ENCODE measurements at regions not wholly inside any gene's neighbourhood (a gene's known extent, or its start where the extent isn't known, plus 50 kb on each side); places are given as distances from the start of the nearest gene placed in this dataset.
A peak's percentile ranks its signal among the peaks of the same experiment; 100 is the strongest.

DNA sequence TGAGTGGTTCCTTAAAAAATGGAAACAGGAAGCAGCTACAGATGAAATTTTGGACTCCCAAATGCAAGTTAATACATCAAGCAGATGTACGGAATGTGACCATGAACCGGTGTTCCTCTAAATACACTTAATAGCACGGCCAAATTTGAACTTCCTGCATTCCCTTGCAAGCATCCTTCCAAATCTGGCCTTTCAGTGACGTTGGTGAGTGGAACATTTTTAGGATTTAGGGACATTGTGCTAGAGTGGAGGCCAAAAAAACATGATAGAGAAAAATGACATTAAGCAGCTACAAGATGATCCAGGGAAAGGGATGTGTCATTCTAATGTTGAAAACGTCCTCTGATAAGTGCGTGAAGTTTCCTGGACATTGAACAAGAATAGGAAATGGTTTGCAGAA lies 62.1 kb downstream of the CTAGE1 start:
- no peak for DNase-seq (ENCODE audit: low spot score)
- CTCF ChIA-PET, result interaction anchor here (0.6 kb wide), 1 partner anchor 76 kb away, joined by 3 read pairs; no protein-coding TSS in a partner anchor
- POLR2A ChIA-PET (ENCODE audit: low non-redundant PET), result no interaction called here
- TF ChIP-seq, protein P1, sequence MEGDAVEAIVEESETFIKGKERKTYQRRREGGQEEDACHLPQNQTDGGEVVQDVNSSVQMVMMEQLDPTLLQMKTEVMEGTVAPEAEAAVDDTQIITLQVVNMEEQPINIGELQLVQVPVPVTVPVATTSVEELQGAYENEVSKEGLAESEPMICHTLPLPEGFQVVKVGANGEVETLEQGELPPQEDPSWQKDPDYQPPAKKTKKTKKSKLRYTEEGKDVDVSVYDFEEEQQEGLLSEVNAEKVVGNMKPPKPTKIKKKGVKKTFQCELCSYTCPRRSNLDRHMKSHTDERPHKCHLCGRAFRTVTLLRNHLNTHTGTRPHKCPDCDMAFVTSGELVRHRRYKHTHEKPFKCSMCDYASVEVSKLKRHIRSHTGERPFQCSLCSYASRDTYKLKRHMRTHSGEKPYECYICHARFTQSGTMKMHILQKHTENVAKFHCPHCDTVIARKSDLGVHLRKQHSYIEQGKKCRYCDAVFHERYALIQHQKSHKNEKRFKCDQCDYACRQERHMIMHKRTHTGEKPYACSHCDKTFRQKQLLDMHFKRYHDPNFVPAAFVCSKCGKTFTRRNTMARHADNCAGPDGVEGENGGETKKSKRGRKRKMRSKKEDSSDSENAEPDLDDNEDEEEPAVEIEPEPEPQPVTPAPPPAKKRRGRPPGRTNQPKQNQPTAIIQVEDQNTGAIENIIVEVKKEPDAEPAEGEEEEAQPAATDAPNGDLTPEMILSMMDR (conservative IDR thresholded peaks at IDR 0.05; ENCODE audit: low read depth), result no peak
- no peak overlapping the region for H3K27ac ChIP-seq

DNA sequence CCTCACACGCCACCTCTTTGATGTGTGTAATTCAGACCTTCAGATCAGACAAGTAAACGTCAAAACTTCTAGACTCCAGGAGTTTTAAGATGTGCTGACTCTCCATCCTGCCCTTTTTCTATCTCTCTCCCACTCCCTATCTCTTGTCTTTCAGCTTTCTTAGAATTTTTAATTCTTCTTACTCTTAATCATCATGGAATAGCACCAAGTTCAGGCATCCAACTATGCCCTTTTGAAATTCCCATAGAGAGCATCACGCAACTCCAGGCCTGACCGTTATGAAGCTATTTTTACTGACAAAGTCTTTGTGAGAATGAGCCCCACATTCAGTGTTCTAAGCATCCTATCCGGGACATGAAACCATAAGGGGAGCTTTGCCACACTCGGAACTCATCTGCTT lies 62.6 kb downstream of the CTAGE1 start:
- POLR2A ChIA-PET (ENCODE audit: low non-redundant PET), result no interaction called here
- TF ChIP-seq, protein P1 (conservative IDR thresholded peaks at IDR 0.05; ENCODE audit: low read depth), result no peak
- CTCF ChIA-PET, result interaction anchor here (0.6 kb wide), 1 partner anchor 76 kb away, joined by 3 read pairs; no protein-coding TSS in a partner anchor
- no peak overlapping the region for H3K27ac ChIP-seq
- DNase-seq (ENCODE audit: low spot score), result no peak

DNA sequence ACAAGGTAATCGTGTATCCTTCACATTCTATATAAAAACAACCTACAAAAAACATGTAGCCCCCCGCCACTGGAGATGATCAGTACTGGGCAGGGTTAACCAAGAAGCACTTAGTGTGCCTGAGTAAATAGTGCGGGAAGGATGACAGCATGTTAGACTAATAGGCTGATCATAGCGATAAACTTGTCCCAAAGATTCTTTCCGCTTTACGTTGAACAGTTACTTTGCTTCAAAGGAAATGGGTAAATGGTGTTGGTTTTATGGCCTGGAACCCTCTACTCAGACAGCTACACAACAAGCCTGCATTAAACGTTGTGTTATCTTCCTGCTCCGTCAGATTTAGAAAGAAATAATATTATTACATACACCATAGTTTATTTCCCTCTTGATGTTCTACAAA lies 67.7 kb downstream of the CTAGE1 start:
- TF ChIP-seq, protein P1 (conservative IDR thresholded peaks at IDR 0.05; ENCODE audit: low read depth), result no peak
- no peak for DNase-seq (ENCODE audit: low spot score)
- POLR2A ChIA-PET (ENCODE audit: low non-redundant PET), result no interaction called here
- CTCF ChIA-PET, result no interaction called here
- no peak overlapping the region for H3K27ac ChIP-seq

DNA sequence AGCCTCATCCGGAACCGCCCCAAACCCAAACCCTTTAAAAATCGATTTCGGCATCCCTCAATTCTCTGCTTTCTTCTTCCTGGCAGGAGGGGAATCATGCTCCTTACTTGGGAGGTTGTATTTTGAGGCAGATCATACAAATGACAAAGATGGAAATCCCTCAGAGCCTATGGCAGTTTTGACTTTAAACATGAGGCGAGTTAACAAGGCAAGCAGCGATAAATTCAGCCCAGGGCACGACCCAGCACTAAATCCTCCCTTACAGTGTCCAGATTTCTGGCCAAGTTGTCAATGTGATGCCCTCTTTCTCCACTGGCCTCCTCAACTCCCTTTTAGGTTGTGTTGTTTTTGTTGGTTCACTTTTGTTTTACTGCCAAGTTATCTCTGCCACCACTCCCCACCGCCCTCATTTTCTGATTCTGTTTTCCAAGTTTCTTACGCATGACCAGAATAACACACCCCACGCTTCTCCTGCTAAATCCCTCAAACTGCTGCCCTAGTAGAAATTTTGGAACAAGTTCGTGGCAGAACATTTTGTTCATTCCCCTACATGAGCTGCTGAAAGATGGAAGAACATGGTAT lies 68.3 kb downstream of the CTAGE1 start:
- CTCF ChIA-PET, result no interaction called here
- POLR2A ChIA-PET (ENCODE audit: low non-redundant PET), result no interaction called here
- peak overlapping the region; percentile 81 for H3K27ac ChIP-seq
- no peak for DNase-seq (ENCODE audit: low spot score)
- TF ChIP-seq, protein P1 (conservative IDR thresholded peaks at IDR 0.05; ENCODE audit: low read depth), result no peak

DNA sequence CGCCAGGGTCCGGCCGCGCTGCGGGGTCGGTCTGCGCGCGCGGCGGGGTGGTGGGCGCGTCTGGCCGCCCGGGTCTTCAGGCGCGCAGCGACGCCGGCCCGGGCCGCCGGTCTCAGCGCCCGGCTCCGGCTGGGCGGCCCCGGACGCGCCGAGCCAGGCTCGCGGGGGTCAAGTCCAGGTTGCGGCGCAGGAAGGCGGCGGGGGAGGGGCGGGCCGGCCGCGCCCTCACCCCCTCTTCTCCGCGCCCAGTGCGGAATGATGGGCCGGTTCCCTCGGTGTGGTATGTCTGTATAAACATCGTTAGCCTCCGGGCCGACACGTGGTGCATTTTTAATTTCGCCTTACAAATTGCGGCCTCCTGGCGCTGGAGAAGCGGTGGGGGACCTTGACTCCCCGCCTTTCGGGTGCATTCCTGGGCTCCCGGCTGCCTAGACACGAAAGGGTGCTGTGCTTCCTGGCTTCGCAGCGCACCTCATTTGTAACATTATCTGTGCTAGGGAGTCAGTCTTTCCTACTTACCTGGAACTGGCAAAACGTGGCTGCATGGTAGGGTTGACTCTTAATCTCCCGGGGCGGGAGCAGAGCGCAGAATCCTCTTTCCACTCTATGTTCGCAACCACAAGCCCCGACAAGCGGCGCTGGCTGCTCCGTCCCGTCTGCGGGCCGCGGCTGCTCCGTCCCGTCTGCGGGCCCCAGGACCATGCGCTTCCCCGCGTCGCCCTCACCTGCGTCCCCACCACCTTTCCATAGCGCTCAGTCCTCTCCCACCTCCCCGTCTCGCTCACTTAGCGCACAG lies 69.0 kb downstream of the CTAGE1 start:
- peak; percentile 61 for DNase-seq (ENCODE audit: low spot score)
- TF ChIP-seq, protein P1 (conservative IDR thresholded peaks at IDR 0.05; ENCODE audit: low read depth), result no peak
- H3K27ac ChIP-seq, result peak overlapping the region; percentile 81
- CTCF ChIA-PET, result interaction anchor here (0.7 kb wide), 1 partner anchor 215 kb away, joined by 4 read pairs; no protein-coding TSS in a partner anchor
- POLR2A ChIA-PET (ENCODE audit: low non-redundant PET), result no interaction called here

DNA sequence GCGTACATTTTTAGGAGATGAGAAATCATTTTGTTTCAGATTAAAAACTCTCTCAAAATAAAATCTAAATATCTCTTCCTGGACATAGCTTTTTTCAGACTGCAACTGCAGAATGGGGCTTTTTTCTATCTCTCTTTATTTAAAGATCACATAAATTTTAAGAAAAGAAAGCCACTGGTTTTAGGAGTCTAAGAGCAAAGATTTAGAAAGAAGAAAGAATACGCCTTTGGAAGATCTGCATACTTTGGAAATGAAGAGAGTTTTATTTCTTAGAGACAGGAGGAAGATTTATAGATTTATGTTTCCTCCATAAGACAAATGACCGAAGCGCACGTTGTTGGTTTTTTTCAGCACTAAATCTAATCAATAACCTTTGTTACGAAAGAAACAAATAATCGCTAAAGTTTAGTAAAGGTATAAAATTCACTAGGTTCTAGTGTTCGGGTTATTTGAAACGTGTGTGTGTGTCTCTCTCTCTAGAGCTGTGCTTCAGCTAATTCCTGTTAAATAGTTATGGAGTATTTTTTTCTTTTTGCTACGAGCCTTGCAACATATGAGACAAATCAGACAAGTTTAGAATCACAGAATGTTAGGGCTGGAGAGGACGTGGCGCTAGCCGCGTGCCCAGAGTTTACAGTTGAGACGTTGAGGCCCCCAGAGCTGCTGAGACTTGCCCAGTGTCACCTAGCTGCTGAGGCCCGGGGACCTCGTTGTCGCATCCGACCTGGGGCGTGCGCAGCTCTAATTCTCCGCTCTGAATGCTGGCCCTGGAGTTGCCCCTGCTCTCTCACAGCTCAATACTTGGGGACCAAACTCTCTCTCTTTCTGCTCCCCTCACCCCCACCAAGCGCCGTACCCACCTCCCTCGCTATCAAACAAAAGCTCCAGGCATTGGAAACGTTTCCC lies 69.9 kb downstream of the CTAGE1 start:
- DNase-seq (ENCODE audit: low spot score), result no peak
- ChIA-PET POLR2A (ENCODE audit: low non-redundant PET) (no interaction called here), CTCF (interaction anchor here (0.6 to 0.7 kb wide), 2 partner anchors 181 to 216 kb away, joined by 4 read pairs; no protein-coding TSS in a partner anchor)
- peak overlapping the region; percentile 81 for H3K27ac ChIP-seq
- TF ChIP-seq, protein P1 (conservative IDR thresholded peaks at IDR 0.05; ENCODE audit: low read depth), result no peak

All from RWPE1 (cell line).